HG02870 (cell line): ENCODE measurements at regions not wholly inside any gene's neighbourhood (a gene's known extent, or its start where the extent isn't known, plus 50 kb on each side); places are given as distances from the start of the nearest gene placed in this dataset.

Experiments used
- ATAC-seq: cut with Tn5 transposase; IDR thresholded peaks from one replicate; pipeline ENCODE4 v1.9.1; 2021; ENCODE audit warnings: mild to moderate bottlenecking, moderate library complexity; ENCODE audit not compliant: unreplicated experiment

GRCh38 chr10:7028809-7029166, 382.0 kb downstream of the SFMBT2 start:
- no peak for ATAC-seq

- no peak for ATAC-seq
Observed at GRCh38 chr10:7027913-7028808, 382.7 kb downstream of the SFMBT2 start.

- no peak for ATAC-seq
Observed at GRCh38 chr10:7027237-7027912, 383.5 kb downstream of the SFMBT2 start.

GRCh38 chr10:7026818-7027217, 384.0 kb downstream of the SFMBT2 start:
- no peak for ATAC-seq

- ATAC-seq: no peak
Observed at GRCh38 chr10:7025296-7025695, 385.5 kb downstream of the SFMBT2 start.

- no peak for ATAC-seq
Observed at GRCh38 chr10:7015457-7015856, 395.4 kb downstream of the SFMBT2 start.

GRCh38 chr10:7014721-7015120, 396.1 kb downstream of the SFMBT2 start:
- no peak for ATAC-seq

- ATAC-seq: no peak
Observed at GRCh38 chr10:7011994-7012393, 398.8 kb downstream of the SFMBT2 start.

GRCh38 chr10:7008645-7009044, 402.2 kb downstream of the SFMBT2 start:
- no peak for ATAC-seq

GRCh38 chr10:7007600-7008190, 403.1 kb downstream of the SFMBT2 start:
- ATAC-seq: no peak

- ATAC-seq: no peak
Observed at GRCh38 chr10:7006566-7006965, 404.3 kb downstream of the SFMBT2 start.

- ATAC-seq: no peak
Observed at GRCh38 chr10:7003831-7004395, 406.9 kb downstream of the SFMBT2 start.

- ATAC-seq: no peak
Observed at GRCh38 chr10:7000061-7000460, 410.8 kb downstream of the SFMBT2 start.

GRCh38 chr10:6999232-6999925, 411.5 kb downstream of the SFMBT2 start:
- ATAC-seq: no peak

- no peak for ATAC-seq
Observed at GRCh38 chr10:6997509-6997908, 413.3 kb downstream of the SFMBT2 start.

- no peak for ATAC-seq
Observed at GRCh38 chr10:6996431-6996830, 414.4 kb downstream of the SFMBT2 start.

GRCh38 chr10:6995831-6996230, 415.0 kb downstream of the SFMBT2 start:
- ATAC-seq: no peak

- no peak for ATAC-seq
Observed at GRCh38 chr10:6995341-6995740, 415.3 kb upstream of the PRKCQ start.

GRCh38 chr10:6990891-6991290, 410.8 kb upstream of the PRKCQ start:
- no peak for ATAC-seq

- ATAC-seq: no peak
Observed at GRCh38 chr10:6988654-6989053, 408.6 kb upstream of the PRKCQ start.

- no peak for ATAC-seq
Observed at GRCh38 chr10:6987536-6987945, 407.5 kb upstream of the PRKCQ start.
